GM23248 (cell line): ENCODE measurements at regions not wholly inside any gene's neighbourhood (a gene's known extent, or its start where the extent isn't known, plus 50 kb on each side); places are given as distances from the start of the nearest gene placed in this dataset.

Experiments used
- EZH2 ChIP-seq: fragments of 200-600 bp; sonication (generic); IDR thresholded peaks from 2 replicates; pipeline ENCODE4 v1.6.1; 2018; ENCODE audit warnings: antibody characterized with exemption, mild to moderate bottlenecking; ENCODE audit not compliant: insufficient read depth, poor library complexity, severe bottlenecking
- EZH2phosphoT487 ChIP-seq: fragments of 200-600 bp; sonication (generic); IDR thresholded peaks from 2 replicates; pipeline ENCODE4 v1.6.1; 2018; ENCODE audit warnings: antibody characterized with exemption, moderate library complexity, mild to moderate bottlenecking, low read depth; ENCODE audit not compliant: insufficient read depth

- TF ChIP-seq EZH2phosphoT487 = no peak
- no peak for TF ChIP-seq EZH2
Observed at GRCh38 chr2:223169830-223170605, 118.0 kb downstream of the KCNE4 start.
